Ovary (tissue), 3 donors: ENCODE measurements at regions not wholly inside any gene's neighbourhood (a gene's known extent, or its start where the extent isn't known, plus 50 kb on each side); places are given as distances from the start of the nearest gene placed in this dataset.

Source experiments
- CTCF ChIP-seq, 3 donors: fragments of 450-650 bp in 2 of 3; fragments of 200-600 bp in 1 of 3; IDR thresholded peaks; one replicate each; pipeline versions ENCODE4 v1.5.1 to v1.8.0; 2016 to 2022; ENCODE audit warnings: antibody characterized with exemption in 3 of 3, mild to moderate bottlenecking in 1 of 3
- EP300 ChIP-seq: sonication (generic); formaldehyde crosslinking; IDR thresholded peaks from one replicate; pipeline ENCODE4 v1.6.1; 2017; ENCODE audit warnings: antibody characterized with exemption
- POLR2A ChIP-seq: fragments of 450-650 bp; IDR thresholded peaks from one replicate; pipeline ENCODE4 v1.6.1; 2017; ENCODE audit warnings: antibody characterized with exemption, mild to moderate bottlenecking, moderate library complexity
- donor health status: DM: no; HTN: no; CAD: no.

- TF ChIP-seq CTCF (IDR thresholded peaks at IDR 0.05), result no peak
- no peak for TF ChIP-seq POLR2A
- no peak for TF ChIP-seq EP300
Observed at GRCh38 chr2:16174693-16175045, 234.3 kb downstream of the MYCN start.
